ENCODE measurements at regions not wholly inside any gene's neighbourhood (a gene's known extent, or its start where the extent isn't known, plus 50 kb on each side); places are given as distances from the start of the nearest gene placed in this dataset.

DNA sequence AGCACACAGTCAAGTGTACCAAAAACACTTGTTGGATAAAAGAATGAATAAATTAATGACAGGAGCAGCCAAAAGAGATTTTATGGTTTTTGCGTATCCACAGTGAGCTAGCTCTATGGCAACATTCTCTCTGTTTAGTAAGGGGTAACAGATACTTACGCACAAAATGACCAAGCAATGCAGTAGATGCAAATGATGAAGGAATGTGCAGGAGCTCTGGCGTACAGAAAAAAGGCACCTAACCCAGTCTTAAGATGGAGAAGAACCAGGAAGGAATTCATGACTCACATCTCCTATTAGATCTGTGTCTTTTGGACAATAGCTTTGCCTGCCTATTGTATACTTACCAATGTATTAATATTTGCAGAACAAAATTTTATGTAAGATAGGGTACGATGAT lies 191.9 kb upstream of the PREP start:
- H3K4me3 Mint-ChIP-seq: no peak overlapping the region
- H3K4me3 ChIP-seq: no peak overlapping the region
- no peaks in the 10 kb centered on the region for H3K9me3 Mint-ChIP-seq
- no peaks in the 10 kb centered on the region for H3K27me3 ChIP-seq
- H3K4me1 Mint-ChIP-seq: no peaks in the 10 kb centered on the region
- no peaks in the 10 kb centered on the region for H3K9me3 ChIP-seq (ENCODE audit: low read depth)
- no peak overlapping the region for H3K9ac ChIP-seq
- no peaks in the 10 kb centered on the region for H3K79me2 ChIP-seq (ENCODE audit: low read depth)
- no peaks in the 10 kb centered on the region for H3K36me3 ChIP-seq
- no peak for TF ChIP-seq EZH2 (IDR thresholded peaks at IDR 0.05)
- TF ChIP-seq EZH2phosphoT487 (IDR thresholded peaks at IDR 0.05): no peak
- TF ChIP-seq, protein P1, sequence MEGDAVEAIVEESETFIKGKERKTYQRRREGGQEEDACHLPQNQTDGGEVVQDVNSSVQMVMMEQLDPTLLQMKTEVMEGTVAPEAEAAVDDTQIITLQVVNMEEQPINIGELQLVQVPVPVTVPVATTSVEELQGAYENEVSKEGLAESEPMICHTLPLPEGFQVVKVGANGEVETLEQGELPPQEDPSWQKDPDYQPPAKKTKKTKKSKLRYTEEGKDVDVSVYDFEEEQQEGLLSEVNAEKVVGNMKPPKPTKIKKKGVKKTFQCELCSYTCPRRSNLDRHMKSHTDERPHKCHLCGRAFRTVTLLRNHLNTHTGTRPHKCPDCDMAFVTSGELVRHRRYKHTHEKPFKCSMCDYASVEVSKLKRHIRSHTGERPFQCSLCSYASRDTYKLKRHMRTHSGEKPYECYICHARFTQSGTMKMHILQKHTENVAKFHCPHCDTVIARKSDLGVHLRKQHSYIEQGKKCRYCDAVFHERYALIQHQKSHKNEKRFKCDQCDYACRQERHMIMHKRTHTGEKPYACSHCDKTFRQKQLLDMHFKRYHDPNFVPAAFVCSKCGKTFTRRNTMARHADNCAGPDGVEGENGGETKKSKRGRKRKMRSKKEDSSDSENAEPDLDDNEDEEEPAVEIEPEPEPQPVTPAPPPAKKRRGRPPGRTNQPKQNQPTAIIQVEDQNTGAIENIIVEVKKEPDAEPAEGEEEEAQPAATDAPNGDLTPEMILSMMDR (IDR thresholded peaks at IDR 0.05): no peak
- H3K4me1 ChIP-seq: peaks cover 8% of the 10 kb centered on the region
- H3F3A ChIP-seq (ENCODE audit: low read depth): no peaks in the 10 kb centered on the region
- DNase-seq (ENCODE audit: low spot score): no peak
- no peak overlapping the region for H3K4me2 ChIP-seq
- H2AFZ ChIP-seq (replicated peaks): no peak overlapping the region
- H3K27ac ChIP-seq: no peak overlapping the region
- H3K27me3 Mint-ChIP-seq (ENCODE audit: insufficient read depth, low read depth): peaks cover 3% of the 10 kb centered on the region
- H3K27ac Mint-ChIP-seq: no peak overlapping the region
- H3K36me3 Mint-ChIP-seq: no peaks in the 10 kb centered on the region
- H4K20me1 ChIP-seq (ENCODE audit: low read depth): no peaks in the 10 kb centered on the region

DNA sequence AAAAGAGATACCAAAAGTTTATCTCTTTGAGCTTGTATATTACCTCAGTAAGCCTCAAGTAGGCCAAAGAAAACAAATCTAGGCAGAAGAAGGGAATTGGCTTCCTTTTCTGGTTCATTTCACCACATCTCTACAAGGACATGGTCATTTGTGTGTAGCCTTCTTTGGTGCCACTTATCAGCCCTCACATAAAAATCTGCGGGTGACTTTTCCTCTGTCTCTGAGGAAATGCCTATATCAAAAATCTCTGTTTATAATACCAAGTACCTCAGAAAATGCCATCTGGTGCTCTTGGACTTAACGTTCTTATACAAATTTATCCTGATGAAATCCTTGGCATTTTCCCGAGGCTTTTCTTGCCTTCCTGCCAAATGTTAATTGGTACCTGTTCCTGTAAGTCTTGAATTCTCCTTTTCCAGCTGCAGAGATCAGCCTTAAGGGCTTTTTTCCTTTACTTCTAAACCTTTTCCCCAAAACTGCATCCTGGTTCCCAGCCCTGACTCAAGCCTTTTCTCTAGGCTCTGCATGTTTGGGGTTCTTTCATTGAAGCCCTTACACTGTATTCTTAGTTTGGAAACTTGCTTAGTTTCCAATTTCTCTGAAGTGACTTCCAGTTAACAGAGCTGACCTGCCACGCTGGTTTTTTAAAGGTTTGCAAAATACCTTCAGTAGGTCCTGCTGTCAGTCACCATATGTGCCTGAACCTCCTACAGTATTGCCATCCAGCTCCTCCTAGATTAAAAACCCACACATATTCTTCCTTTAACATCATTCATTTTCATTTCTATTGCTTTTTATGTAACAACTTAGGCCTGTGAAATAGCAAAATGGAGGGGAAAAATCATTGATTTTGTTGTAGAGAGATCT lies 191.2 kb upstream of the PREP start:
- Mint-ChIP-seq H3K4me3 (no peak overlapping the region), H3K27ac (no peak overlapping the region), H3K9me3 (no peaks in the 10 kb centered on the region), H3K27me3 (ENCODE audit: insufficient read depth, low read depth) (peaks cover 3% of the 10 kb centered on the region), H3K4me1 (no peaks in the 10 kb centered on the region), H3K36me3 (no peaks in the 10 kb centered on the region)
- Histone ChIP-seq H3K36me3 (no peaks in the 10 kb centered on the region), H3K79me2 (ENCODE audit: low read depth) (no peaks in the 10 kb centered on the region), H3K4me1 (peaks cover 8% of the 10 kb centered on the region), H2AFZ (replicated peaks) (peak overlapping the region; percentile 5), H3K4me2 (no peak overlapping the region), H3K4me3 (no peak overlapping the region), H3K9ac (no peak overlapping the region), H3F3A (ENCODE audit: low read depth) (no peaks in the 10 kb centered on the region), H4K20me1 (ENCODE audit: low read depth) (no peaks in the 10 kb centered on the region), H3K27me3 (no peaks in the 10 kb centered on the region), H3K27ac (no peak overlapping the region), H3K9me3 (ENCODE audit: low read depth) (no peaks in the 10 kb centered on the region)
- DNase-seq (ENCODE audit: low spot score): no peak
- TF ChIP-seq, protein P1 (IDR thresholded peaks at IDR 0.05): no peak
- TF ChIP-seq EZH2 (IDR thresholded peaks at IDR 0.05) (no peak), EZH2phosphoT487 (IDR thresholded peaks at IDR 0.05) (no peak)

DNA sequence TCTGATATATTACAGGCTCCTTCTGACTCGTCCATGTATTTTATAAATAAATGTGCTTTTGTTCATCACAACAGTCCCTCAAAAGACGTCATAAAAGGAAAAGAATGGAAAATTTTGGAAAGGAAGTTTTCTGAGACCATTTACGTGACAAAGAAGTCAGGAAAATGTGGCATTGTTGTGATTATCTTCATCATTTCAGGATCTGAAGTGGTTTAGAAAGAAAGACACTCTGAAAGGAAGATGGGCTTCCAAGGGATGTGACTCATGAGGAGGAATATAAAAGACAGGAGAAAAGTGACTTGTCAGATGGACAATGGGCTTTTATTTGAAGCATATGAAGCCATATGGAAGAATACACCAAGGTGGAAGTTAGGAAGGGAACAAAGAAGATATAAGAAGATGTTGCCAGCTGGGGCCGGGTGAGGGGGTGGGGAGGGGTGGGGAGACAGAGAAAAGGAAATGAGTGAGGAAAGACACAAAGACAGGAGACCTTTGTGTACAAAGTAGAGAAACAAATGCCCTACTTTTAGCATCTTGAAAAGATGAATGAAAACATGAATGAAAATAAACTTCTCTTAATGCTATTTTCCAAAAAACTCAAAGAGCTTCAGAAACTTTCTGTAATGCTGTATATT lies 190.3 kb upstream of the PREP start:
- H3K36me3 ChIP-seq: no peaks in the 10 kb centered on the region
- Mint-ChIP-seq H3K27ac (no peak overlapping the region), H3K4me3 (no peak overlapping the region), H3K9me3 (no peaks in the 10 kb centered on the region), H3K36me3 (no peaks in the 10 kb centered on the region), H3K27me3 (ENCODE audit: insufficient read depth, low read depth) (peaks cover 3% of the 10 kb centered on the region), H3K4me1 (no peaks in the 10 kb centered on the region)
- H2AFZ ChIP-seq (replicated peaks): no peak overlapping the region
- H3K4me2 ChIP-seq: no peak overlapping the region
- H3K4me3 ChIP-seq: no peak overlapping the region
- no peaks in the 10 kb centered on the region for H3K27me3 ChIP-seq
- no peaks in the 10 kb centered on the region for H3F3A ChIP-seq (ENCODE audit: low read depth)
- H3K27ac ChIP-seq: no peak overlapping the region
- DNase-seq (ENCODE audit: low spot score): no peak
- H3K9me3 ChIP-seq (ENCODE audit: low read depth): no peaks in the 10 kb centered on the region
- no peak overlapping the region for H3K9ac ChIP-seq
- no peaks in the 10 kb centered on the region for H3K79me2 ChIP-seq (ENCODE audit: low read depth)
- H3K4me1 ChIP-seq: peaks cover 8% of the 10 kb centered on the region
- no peaks in the 10 kb centered on the region for H4K20me1 ChIP-seq (ENCODE audit: low read depth)
- TF ChIP-seq, protein P1 (IDR thresholded peaks at IDR 0.05): no peak
- TF ChIP-seq EZH2phosphoT487 (IDR thresholded peaks at IDR 0.05): no peak
- TF ChIP-seq EZH2 (IDR thresholded peaks at IDR 0.05): no peak

All from neural progenitor cell (in vitro differentiated cells).